Caco-2 (cell line): ENCODE measurements at regions not wholly inside any gene's neighbourhood (a gene's known extent, or its start where the extent isn't known, plus 50 kb on each side); places are given as distances from the start of the nearest gene placed in this dataset.

Source experiments
- BruUV-seq: library from RNA; stranded (reverse); fragments of 400-500 nt; replicated peaks from 2 replicates; lab custom pipeline; 2021; lab: Mats Ljungman, UMichigan
- CTCF ChIA-PET: fragments of 300-600 bp; sonication (Branson Sonifier 250); formaldehyde crosslinking; loops from one replicate; lab custom pipeline; 2022; ENCODE audit warnings: antibody characterized with exemption; lab: Charles Lee
- POLR2A ChIA-PET: fragments of 300-600 bp; sonication (Branson Sonifier 250); formaldehyde crosslinking; loops from one replicate; lab custom pipeline; 2022; ENCODE audit warnings: antibody characterized with exemption; lab: Charles Lee
- DNase-seq, 2 experiments: peaks; one replicate each; pipeline versions ENCODE4 v3.0.0 to v3.0.0-alpha.2; 2020 to 2022
- H3K27me3 ChIP-seq: replicated peaks from 2 replicates; pipeline ENCODE4 v1.6.0; 2011; ENCODE audit warnings: low read length; ENCODE audit not compliant: control insufficient read depth, insufficient read depth
- H3K36me3 ChIP-seq: 2 replicates; pipeline ENCODE4 v1.5.1; 2011; ENCODE audit warnings: low read length; ENCODE audit not compliant: control insufficient read depth, insufficient read depth
- H3K4me1 ChIP-seq: fragments of 250-450 bp; sonication (Bioruptor Pico); 2 replicates; pipeline ENCODE4 v1.5.1; 2020; ENCODE audit warnings: mild to moderate bottlenecking
- H3K4me3 ChIP-seq: 2 replicates; pipeline ENCODE4 v1.5.1; 2011; ENCODE audit warnings: low read depth, mild to moderate bottlenecking, control low read depth, low read length
- H3K9me3 ChIP-seq: fragments of 250-450 bp; sonication (Bioruptor Pico); 2 replicates; pipeline ENCODE4 v1.5.1; 2020; ENCODE audit warnings: mild to moderate bottlenecking, moderate library complexity
- H3K27ac Mint-ChIP-seq: one replicate; pipeline ENCODE4 v1.8.0; 2022; ENCODE audit warnings: mixed read lengths; ENCODE audit not compliant: unreplicated experiment
- H3K27me3 Mint-ChIP-seq: one replicate; pipeline ENCODE4 v1.8.0; 2022; ENCODE audit warnings: mixed read lengths; ENCODE audit not compliant: insufficient read depth, unreplicated experiment
- H3K36me3 Mint-ChIP-seq: one replicate; pipeline ENCODE4 v1.8.0; 2022; ENCODE audit warnings: mild to moderate bottlenecking, mixed read lengths; ENCODE audit not compliant: insufficient read depth, unreplicated experiment
- H3K4me1 Mint-ChIP-seq: one replicate; pipeline ENCODE4 v1.8.0; 2022; ENCODE audit warnings: low read depth, mixed read lengths; ENCODE audit not compliant: unreplicated experiment
- H3K4me3 Mint-ChIP-seq: one replicate; pipeline ENCODE4 v1.8.0; 2022; ENCODE audit warnings: mild to moderate bottlenecking, moderate library complexity, mixed read lengths; ENCODE audit not compliant: unreplicated experiment
- H3K9me3 Mint-ChIP-seq: one replicate; pipeline ENCODE4 v1.8.0; 2022; ENCODE audit warnings: mixed read lengths; ENCODE audit not compliant: unreplicated experiment
- CTCF ChIP-seq, 2 experiments: fragments of 200-600 bp in 1 of 2; IDR thresholded peaks; 1 replicate in 1 of 2; 2 replicates in 1 of 2; pipeline versions ENCODE4 v1.5.1 to v1.8.0; 2011 to 2022; ENCODE audit warnings: antibody characterized with exemption in 1 of 2, control low read depth in 1 of 2, inconsistent platforms in 1 of 2, low read depth in 1 of 2, low read length in 1 of 2, mild to moderate bottlenecking in 1 of 2, moderate library complexity in 1 of 2; ENCODE audit not compliant: insufficient read depth in 1 of 2, severe bottlenecking in 1 of 2, unreplicated experiment in 1 of 2
- intact Hi-C: fragments of 100-400 bp; cut with micrococcal nuclease; formaldehyde crosslinking; loops from one replicate; pipeline ENCODE4 v1.10.0; 2022; ENCODE audit not compliant: unreplicated experiment

- Histone ChIP-seq H3K27me3 (no peaks in the 10 kb centered on the region), H3K4me1 (peaks cover 11% of the 10 kb centered on the region), H3K9me3 (peaks cover 6% of the 10 kb centered on the region; the same call in 1 of the 2 replicates), H3K4me3 (no peak overlapping the region), H3K36me3 (no peaks in the 10 kb centered on the region)
- no peak for DNase-seq
- TF ChIP-seq CTCF (IDR thresholded peaks at IDR 0.05; ENCODE audit: insufficient read depth in 1 of 2, low read depth in 1 of 2, low read length in 1 of 2, severe bottlenecking in 1 of 2, unreplicated experiment in 1 of 2): no peak
- no TSS peak for BruUV-seq
- peaks cover 8% of the 10 kb centered on the region for H3K9me3 Mint-ChIP-seq
- ChIA-PET CTCF (no interaction called here), POLR2A (no interaction called here)
- intact Hi-C loops: no loop called here
- no peaks in the 10 kb centered on the region for H3K27me3 Mint-ChIP-seq
- H3K4me1 Mint-ChIP-seq: peaks cover 9% of the 10 kb centered on the region
- H3K27ac Mint-ChIP-seq: no peak overlapping the region
- H3K4me3 Mint-ChIP-seq: no peak overlapping the region
- H3K36me3 Mint-ChIP-seq: no peaks in the 10 kb centered on the region
Observed at GRCh38 chr16:52251495-52251894, 295.4 kb downstream of the TOX3 start.

- Mint-ChIP-seq H3K9me3 (peaks cover 8% of the 10 kb centered on the region), H3K27ac (no peak overlapping the region), H3K27me3 (no peaks in the 10 kb centered on the region), H3K36me3 (no peaks in the 10 kb centered on the region), H3K4me3 (no peak overlapping the region), H3K4me1 (no peaks in the 10 kb centered on the region)
- H3K4me1 ChIP-seq: no peaks in the 10 kb centered on the region
- no peak for DNase-seq
- ChIA-PET POLR2A (no interaction called here), CTCF (no interaction called here)
- BruUV-seq: no TSS peak
- H3K4me3 ChIP-seq: no peak overlapping the region
- H3K27me3 ChIP-seq: no peaks in the 10 kb centered on the region
- TF ChIP-seq CTCF (IDR thresholded peaks at IDR 0.05; ENCODE audit: insufficient read depth in 1 of 2, low read depth in 1 of 2, low read length in 1 of 2, severe bottlenecking in 1 of 2, unreplicated experiment in 1 of 2): no peak
- intact Hi-C loops: no loop called here
- no peaks in the 10 kb centered on the region for H3K36me3 ChIP-seq
- H3K9me3 ChIP-seq: peaks cover 6% of the 10 kb centered on the region; the same call in 1 of the 2 replicates
Observed at GRCh38 chr16:52247737-52248136, 299.2 kb downstream of the TOX3 start.

GRCh38 chr16:52238710-52239109 lies 308.2 kb downstream of the TOX3 start:
- Histone ChIP-seq H3K4me3 (no peak overlapping the region), H3K27me3 (no peaks in the 10 kb centered on the region), H3K4me1 (no peaks in the 10 kb centered on the region; the same call in 1 of the 2 replicates), H3K36me3 (no peaks in the 10 kb centered on the region), H3K9me3 (no peaks in the 10 kb centered on the region)
- intact Hi-C loops: no loop called here
- ChIA-PET CTCF (no interaction called here), POLR2A (no interaction called here)
- Mint-ChIP-seq H3K4me1 (no peaks in the 10 kb centered on the region), H3K9me3 (no peaks in the 10 kb centered on the region), H3K36me3 (no peaks in the 10 kb centered on the region), H3K27me3 (no peaks in the 10 kb centered on the region), H3K27ac (no peak overlapping the region), H3K4me3 (no peak overlapping the region)
- TF ChIP-seq CTCF (IDR thresholded peaks at IDR 0.05; ENCODE audit: insufficient read depth in 1 of 2, low read depth in 1 of 2, low read length in 1 of 2, severe bottlenecking in 1 of 2, unreplicated experiment in 1 of 2): no peak
- BruUV-seq: no TSS peak
- DNase-seq: no peak
